GM12892 (cell line): ENCODE measurements at regions not wholly inside any gene's neighbourhood (a gene's known extent, or its start where the extent isn't known, plus 50 kb on each side); places are given as distances from the start of the nearest gene placed in this dataset.

Experiments
- POLR2A ChIP-seq: IDR thresholded peaks from 2 replicates; pipeline ENCODE4 v1.6.1; 2011; ENCODE audit warnings: low read depth, low read length, control low read depth
- POLR2AphosphoS5 ChIP-seq: IDR thresholded peaks from 2 replicates; pipeline ENCODE4 v1.6.1; 2011; ENCODE audit warnings: low read depth, low read length, control low read depth

DNA sequence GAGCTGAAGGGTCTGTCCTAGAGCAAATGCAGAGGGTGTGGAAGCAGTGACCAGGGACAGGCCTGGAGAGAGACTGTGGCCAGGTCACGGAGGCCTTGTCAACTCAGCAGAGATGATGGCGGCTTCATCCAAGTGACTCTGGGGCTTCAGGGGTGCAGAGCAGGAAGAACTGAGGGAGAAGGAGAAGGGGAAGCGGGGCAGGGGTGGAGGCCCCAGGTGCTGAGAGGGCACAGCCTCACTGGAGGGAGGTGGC lies 299.1 kb downstream of the ZNF536 start:
- no peak for TF ChIP-seq POLR2AphosphoS5
- no peak for TF ChIP-seq POLR2A
